ENCODE measurements at regions not wholly inside any gene's neighbourhood (a gene's known extent, or its start where the extent isn't known, plus 50 kb on each side); places are given as distances from the start of the nearest gene placed in this dataset.

GRCh38 chr11:37695283-37695682, 1097.2 kb upstream of the RAG2 start:
- no peak for DNase-seq

DNA sequence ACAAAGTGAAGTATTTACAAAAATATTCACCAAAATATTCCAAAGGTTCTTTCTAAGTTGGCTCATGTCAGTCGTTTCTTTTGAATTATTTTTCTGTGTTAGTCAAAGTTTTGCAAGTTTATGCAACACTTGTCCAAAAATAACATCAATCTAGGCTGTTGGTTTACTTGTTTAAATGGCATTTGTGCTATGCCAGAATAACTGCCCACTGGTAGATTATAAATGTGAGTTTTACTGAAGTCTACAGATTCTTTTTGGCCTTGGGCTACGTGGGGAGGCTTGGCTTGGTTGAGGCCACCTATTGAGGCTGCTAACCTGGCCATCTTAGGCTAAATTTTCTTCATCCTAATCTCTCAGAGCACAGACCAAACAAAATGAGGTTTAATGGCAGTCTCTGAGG, 1091.9 kb upstream of the RAG2 start:
- no peak for DNase-seq

DNA sequence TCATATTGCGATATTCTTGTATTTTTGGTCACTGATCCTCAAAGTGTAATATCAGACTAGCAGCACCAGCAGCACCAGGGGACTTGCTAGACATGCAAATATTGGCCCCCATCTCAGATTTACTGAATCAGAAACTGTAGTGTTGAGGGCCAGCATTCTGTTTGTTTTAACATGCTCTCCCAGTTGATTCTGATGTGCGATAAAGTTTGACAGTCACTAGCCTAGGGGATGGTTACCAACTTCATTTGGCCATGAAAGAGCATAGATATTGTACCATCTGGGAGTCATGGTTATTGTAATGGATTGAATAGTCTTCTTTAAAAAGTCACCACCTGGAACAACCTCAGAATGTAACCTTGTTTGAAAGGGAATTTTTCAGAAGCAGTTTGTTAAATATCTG, 1090.4 kb upstream of the RAG2 start:
- no peak for DNase-seq

- DNase-seq, result no peak
Observed at GRCh38 chr11:37687130-37687529, 1089.1 kb upstream of the RAG2 start.

- DNase-seq, result no peak
Observed at GRCh38 chr11:37671321-37671720, 1073.3 kb upstream of the RAG2 start.

- DNase-seq, result no peak
Observed at GRCh38 chr11:37666960-37667359, 1068.9 kb upstream of the RAG2 start.

DNA sequence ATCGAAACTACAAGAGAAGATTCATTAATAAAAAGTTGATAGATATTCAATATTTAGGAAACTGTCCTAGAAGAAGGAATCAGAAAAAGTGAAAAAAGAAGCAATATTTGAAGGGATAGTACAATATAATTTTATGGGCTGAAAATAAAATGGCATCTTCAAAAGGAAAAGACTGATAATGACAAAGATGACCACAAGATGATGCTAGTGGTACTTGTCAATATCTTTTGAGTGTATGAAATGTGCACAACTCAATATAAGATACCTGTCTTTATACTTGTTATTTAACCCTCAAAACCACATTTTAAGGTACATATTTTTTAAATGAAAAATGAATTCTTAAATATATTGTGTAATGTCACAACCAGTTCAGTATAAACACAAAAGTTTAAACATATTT, 1059.6 kb upstream of the RAG2 start:
- no peak for DNase-seq

DNA sequence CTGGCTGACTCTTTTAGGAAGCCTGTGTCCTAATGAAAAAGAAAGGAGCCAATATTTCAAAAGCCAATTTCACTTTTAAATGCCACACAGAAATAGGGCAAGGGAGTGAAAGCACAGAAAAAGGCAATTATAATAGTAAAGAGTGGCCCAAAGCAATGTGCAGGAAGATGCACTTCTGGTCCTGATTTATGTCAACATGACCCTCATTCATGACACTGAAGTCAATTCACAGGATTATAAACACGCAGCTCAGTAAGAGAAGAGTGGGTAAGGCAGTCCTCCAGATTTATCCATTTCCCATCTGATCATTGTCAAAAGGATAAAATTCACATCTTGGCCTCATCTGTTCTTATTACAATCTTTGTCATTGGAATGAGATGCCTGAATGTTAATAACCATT, 1049.7 kb upstream of the RAG2 start:
- no peak for DNase-seq

- no peak for DNase-seq
Observed at GRCh38 chr11:37643968-37644367, 1045.9 kb upstream of the RAG2 start.

DNA sequence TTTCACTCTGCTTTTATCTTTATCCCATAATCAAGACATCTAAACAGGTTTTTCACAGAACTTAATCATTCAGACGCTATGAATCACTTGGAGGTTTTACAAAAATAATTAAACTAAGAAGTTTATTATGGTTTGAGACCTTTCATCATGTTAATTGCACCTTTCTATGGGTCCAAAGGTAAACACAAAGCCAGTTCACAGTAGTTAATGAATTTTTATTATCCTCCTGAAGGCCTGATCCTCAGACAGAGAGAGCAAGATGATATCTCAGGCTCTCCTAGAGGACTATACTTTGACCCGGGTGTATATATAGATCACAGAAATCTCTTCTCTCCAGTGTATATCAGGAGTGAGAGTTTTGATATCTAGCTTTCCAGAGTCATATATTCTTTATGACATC, 1044.3 kb upstream of the RAG2 start:
- no peak for DNase-seq

DNA sequence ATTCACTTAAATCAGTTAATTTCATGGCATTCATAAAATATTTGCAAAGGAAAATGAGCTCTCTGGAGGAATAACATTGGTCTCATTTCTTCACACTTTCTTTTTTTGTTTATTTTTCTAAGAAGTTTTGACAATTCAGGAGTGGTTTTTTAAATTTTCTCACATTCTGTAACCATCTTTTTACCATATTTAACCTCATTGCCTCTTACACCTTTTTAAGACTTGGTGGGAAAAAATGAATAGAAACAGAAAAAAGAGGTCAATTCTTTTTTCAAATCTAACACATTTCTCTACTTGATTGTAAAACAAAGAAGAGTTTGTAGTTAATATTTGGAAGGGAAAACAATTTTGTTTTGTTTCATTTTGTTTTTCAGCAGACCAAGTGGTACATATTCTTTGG, 1034.7 kb upstream of the RAG2 start:
- DNase-seq, result no peak

GRCh38 chr11:37630866-37631265, 1032.8 kb upstream of the RAG2 start:
- DNase-seq, result no peak

DNA sequence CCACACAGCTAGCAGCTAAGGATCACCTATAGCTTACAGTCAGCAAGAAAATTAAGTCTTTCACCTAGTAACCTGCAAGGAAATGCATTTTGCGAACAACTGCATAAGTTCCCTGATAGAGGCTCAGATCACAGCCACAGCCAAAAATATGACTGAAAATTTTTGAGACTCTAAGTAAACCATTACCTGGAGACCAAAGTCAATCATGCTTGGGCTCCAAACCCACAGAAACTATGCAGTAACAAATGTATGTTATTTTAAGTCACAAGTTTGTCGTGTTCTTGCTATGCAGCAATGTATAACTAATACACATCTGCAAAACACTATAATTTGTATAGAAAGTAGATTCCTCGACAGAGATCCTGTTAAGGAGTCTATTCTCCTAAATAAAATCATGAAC, 1025.7 kb upstream of the RAG2 start:
- DNase-seq, result no peak

- no peak for DNase-seq
Observed at GRCh38 chr11:37621662-37622061, 1023.6 kb upstream of the RAG2 start.

DNA sequence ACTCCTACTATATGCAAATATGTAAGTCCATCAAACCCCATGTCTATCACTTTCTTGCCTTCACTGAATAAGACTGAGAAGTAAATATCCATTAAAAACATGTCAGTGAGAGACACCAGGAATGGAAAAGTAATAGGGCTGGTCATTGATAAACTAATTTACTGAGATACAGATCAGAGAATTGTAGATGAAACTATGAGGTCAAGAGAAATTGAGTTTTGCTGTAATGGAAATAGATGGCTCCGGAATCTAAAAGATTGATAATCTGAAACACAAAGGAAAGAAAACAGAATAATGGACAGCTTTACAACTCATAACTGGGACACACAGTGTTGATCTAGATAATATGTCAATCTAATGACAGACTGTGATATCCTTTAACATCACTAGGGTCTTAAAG, 1018.3 kb upstream of the RAG2 start:
- no peak for DNase-seq

DNA sequence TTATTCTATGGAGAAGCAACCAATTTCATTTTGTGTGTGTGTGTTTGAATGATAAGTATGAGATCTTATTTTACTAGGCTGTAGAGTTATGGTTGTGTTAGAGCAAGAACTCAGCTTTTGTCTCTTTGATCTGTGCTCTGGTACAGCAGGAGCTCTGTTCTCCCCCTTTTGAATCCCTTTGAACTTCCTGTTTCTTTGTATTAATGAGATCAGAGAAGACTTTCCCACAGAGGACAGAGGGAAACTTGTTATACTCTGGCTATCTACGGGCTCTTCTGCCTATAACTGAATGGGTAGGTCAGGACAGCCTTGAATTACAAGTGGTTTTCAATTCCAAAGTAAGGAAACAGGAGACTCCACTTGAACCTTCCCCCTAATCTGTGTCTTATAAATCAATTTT, 1015.0 kb upstream of the RAG2 start:
- no peak for DNase-seq

DNA sequence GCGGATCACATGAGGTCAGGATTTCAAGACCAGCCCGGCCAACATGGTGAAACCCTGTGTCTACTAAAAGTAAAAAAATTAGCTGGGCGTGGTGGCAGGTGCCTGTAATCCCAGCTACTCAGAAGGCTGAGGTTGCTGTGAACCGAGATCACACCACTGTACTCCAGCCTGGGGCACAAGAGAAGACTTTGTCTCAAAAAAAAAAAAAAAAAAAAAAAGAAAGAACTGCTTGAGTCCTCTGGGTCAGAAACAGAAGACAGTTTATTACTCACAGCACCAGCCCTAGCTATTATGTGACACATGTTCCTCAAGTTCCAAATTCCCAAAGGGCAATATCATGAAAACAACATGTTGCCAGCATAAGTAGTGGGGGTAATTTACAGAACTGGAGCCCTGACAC, 1014.1 kb upstream of the RAG2 start:
- no peak for DNase-seq

GRCh38 chr11:37605229-37605628, 1007.2 kb upstream of the RAG2 start:
- no peak for DNase-seq

DNA sequence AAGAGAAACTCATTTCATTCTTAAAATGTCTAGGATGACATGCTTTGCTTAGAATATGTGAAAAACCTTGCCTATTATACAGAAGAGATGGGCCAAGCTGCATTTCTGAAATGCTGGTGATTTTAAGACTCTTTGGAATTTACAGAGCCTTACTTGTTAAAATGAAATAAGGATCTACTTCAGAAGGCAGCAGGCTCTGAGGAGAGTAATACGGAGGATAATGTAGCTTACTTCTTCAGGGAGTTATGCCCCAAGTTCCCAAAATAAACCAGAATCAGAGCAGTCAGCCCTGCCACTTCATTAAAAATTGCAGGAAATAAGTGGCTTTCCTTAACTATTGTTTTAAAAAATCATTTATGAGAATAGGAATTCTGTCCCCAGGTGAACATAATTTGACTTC, 1000.3 kb upstream of the RAG2 start:
- no peak for DNase-seq

DNA sequence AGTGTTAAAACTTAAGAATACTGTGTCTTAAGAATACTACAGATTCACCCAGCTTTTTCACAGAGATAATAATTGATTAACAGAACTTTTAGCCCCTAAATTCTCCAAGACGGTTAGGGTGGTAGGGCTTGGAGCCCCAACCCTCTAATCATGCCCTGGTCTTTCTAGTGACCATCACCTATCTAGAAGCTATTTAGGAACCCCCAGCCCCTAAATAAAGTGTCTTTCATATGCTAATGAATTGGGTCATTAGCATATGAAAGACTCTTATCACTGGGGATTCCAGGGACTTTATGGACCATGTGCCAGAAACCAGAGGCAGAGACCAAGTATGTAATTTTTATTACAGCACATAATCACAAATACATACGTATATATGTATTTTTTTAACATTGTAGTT, 999.7 kb upstream of the RAG2 start:
- no peak for DNase-seq

GRCh38 chr11:37595845-37596244, 997.8 kb upstream of the RAG2 start:
- no peak for DNase-seq

GRCh38 chr11:37574361-37574760, 976.3 kb upstream of the RAG2 start:
- DNase-seq, result no peak

DNA sequence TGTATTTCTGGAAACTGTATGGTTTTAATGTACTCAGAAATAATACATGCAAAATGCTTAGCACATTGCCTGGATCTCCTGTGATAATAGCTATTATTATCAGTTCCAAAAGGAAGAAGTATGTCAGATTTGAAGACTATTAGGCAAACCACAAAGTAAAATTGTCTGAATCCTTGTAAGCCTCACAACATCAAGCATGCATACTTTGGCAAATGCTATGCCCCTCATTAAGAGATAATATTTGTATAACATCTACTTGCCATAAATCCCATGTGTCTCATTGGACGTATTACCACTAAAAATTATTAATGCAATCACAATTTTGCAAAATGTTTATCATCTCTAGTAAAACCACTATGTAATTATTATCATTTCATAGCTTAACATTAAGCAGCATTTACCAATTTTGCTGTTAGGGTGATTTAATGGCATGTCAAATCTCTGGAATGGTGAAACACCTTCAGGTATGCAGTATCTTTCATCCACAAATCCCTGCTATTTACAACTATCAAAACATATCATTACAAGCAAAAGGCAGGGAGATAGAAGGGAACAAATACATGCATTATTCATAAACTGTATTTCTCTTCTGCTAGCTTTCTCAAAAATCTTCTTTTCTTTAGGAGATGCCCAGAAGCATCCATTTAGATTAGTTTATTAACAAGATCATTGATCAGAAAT, 974.6 kb upstream of the RAG2 start:
- no peak for DNase-seq

DNA sequence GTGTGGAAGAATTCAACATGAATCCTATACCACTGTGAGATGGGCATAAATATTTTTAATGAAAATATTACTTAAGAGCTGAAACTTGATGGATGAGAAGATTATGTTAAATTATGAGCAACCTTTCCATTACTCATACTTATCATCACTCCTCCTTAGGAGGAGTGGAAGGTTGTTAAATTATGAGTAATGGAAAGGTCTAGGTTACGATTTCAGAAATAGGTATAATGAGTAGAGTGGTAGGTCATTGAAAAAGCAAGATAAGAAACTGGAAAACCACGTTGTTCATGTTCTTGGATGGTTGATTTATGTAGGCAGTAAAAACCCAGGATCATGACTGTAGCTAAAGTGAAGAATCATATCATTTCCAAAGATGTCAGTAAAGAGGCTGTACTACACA, 973.2 kb upstream of the RAG2 start:
- no peak for DNase-seq

DNA sequence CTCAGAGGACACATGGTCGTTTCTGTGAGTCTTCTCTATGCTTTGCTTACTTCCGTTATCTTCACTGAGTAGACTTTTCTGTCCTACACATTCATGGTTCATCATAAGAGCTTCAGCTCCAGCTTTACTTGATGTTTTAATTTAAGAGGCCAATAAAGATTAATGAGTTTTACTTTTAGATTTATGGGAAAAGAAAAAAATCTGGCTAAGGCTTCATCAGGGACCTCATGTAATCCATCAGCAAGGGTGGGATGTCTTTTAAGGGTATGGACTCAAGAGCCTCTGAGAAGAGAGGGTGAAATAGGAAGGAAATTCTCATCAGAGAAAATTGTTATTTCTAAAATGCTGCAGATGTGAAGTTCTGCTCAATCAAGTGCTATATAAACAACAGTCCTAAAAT, 963.0 kb upstream of the RAG2 start:
- DNase-seq, result no peak

DNA sequence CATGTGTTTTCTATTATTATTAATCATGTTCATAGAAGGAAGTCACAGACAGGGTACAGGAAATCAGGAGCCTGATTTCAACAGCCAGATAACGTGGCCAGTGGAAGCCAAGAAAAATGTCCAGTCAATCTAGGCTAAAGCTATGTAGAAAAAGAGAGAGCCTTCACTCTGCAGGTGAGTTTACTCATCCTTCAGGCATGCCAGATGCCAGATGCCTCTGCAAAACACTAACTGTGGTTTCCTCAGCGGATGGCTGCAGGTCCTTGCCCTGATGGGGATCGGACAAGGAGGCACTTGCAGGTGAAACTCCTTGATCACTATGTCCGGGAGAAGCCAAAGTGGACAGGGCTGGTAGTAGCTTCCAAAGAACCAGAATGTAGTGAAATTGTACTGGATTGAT, 962.3 kb upstream of the RAG2 start:
- no peak for DNase-seq
